ENCODE measurements at regions not wholly inside any gene's neighbourhood (a gene's known extent, or its start where the extent isn't known, plus 50 kb on each side); places are given as distances from the start of the nearest gene placed in this dataset.

DNA sequence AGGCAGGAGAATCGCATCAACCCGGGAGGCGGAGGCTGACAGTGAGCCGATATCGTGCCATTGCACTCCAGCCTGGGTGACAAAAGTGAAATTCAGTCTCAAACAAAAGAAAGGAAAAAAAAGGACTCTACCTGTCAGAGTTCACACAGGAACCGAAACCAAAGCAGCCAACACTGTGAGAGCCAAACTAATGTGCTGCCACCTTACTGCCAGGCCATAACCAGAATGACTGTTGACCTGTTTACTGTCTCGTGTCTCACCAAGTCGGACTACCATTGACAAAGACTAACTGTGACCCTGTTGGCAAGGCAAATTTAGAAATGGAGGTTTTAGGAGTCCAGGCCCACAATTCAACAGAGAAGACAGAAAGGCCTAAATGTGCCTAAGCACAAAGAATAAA is 112.4 kb downstream of the ANXA2R start:
- H3K4me3 ChIP-seq (ENCODE audit: low read length): no peak overlapping the region
- TF ChIP-seq, protein P1, sequence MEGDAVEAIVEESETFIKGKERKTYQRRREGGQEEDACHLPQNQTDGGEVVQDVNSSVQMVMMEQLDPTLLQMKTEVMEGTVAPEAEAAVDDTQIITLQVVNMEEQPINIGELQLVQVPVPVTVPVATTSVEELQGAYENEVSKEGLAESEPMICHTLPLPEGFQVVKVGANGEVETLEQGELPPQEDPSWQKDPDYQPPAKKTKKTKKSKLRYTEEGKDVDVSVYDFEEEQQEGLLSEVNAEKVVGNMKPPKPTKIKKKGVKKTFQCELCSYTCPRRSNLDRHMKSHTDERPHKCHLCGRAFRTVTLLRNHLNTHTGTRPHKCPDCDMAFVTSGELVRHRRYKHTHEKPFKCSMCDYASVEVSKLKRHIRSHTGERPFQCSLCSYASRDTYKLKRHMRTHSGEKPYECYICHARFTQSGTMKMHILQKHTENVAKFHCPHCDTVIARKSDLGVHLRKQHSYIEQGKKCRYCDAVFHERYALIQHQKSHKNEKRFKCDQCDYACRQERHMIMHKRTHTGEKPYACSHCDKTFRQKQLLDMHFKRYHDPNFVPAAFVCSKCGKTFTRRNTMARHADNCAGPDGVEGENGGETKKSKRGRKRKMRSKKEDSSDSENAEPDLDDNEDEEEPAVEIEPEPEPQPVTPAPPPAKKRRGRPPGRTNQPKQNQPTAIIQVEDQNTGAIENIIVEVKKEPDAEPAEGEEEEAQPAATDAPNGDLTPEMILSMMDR (conservative IDR thresholded peaks at IDR 0.05; ENCODE audit: low read depth, low read length): no peak
- no peak for DNase-seq (ENCODE audit: low read depth)

DNA sequence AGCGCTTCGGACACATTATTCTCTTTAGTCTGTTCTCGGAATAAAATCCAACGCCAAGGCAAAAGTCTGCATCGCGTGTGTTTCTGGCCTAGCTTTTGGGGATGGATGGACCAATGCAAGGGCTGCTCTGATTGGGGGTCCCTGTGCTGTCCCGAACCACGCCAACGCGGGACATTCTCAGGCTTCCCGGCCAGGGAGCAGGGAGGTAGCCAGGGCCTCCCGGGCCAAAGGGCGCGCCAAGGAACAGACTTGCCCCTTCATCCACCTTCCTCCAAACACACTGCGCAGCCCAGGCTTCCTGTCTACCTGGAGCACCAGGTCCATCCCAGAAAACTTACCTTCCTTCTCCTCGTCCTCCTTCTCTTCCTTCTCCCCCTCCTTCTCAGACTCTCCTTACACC is 113.0 kb upstream of the SELENOP start:
- TF ChIP-seq, protein P1 (conservative IDR thresholded peaks at IDR 0.05; ENCODE audit: low read depth, low read length): no peak
- H3K4me3 ChIP-seq (ENCODE audit: low read length): no peak overlapping the region
- no peak for DNase-seq (ENCODE audit: low read depth)

DNA sequence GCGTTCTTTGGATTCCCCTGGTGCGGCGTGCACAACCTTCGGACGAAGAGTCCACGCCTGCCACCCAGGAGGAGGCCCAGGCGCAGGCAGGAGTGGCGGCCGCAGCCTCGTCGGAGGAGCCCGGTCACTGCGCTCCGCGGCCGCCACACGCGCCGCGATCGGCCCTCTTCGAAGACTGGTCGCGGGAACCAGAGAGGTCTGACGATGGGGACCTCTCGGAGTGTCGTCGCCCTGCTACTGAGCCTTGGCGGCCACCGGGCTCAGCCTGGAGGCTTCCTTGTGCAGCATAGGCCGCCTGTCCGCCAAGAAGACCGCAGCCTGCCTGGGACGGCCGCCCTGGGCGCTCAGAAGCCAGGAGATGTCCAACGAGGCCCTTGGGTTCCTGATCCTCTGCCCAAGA is 112.5 kb upstream of the SELENOP start:
- DNase-seq (ENCODE audit: low read depth): no peak
- H3K4me3 ChIP-seq (ENCODE audit: low read length): no peak overlapping the region
- TF ChIP-seq, protein P1 (conservative IDR thresholded peaks at IDR 0.05; ENCODE audit: low read depth, low read length): no peak

DNA sequence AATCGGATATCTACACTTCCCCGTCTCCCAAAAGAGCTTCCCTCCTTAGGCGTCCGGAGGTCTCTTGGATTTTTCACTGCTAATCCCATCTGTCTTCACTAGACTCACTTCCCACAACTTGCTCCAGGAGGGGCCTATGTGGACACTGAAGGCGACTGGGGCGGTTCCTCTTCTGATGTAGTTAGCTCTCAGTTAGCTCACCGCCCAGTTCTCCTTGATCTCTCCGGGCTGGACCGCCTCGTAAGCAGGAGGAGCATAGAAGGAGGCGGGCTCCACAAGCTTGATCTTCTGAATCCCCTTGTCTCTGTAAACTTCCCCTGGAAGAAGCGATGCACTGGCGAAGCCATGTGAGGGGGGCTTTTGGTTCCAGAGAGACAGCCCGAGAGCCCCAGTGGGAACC is 112.0 kb upstream of the SELENOP start:
- TF ChIP-seq, protein P1 (conservative IDR thresholded peaks at IDR 0.05; ENCODE audit: low read depth, low read length): no peak
- no peak for DNase-seq (ENCODE audit: low read depth)
- H3K4me3 ChIP-seq (ENCODE audit: low read length): no peak overlapping the region

DNA sequence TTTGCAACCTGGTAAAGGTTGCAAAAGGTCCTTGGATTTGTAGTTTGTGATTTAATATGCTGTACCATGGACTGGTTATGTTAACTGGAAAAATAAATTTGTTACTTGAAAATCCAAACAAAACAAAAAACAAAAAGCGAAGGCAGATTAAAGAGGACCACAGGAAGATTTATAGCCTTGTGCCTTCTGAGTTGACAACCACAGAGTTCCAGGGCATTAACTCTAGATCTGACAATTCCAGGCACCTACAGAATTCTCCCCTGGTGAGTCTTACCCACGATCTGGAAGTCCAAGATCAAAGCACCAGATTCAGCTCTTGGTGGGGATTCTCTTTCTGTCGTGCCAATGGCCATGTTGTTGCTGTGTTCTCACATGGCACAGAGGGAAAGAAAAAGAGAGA is 107.9 kb upstream of the SELENOP start:
- TF ChIP-seq, protein P1 (conservative IDR thresholded peaks at IDR 0.05; ENCODE audit: low read depth, low read length): no peak
- DNase-seq (ENCODE audit: low read depth): no peak
- H3K4me3 ChIP-seq (ENCODE audit: low read length): no peak overlapping the region

DNA sequence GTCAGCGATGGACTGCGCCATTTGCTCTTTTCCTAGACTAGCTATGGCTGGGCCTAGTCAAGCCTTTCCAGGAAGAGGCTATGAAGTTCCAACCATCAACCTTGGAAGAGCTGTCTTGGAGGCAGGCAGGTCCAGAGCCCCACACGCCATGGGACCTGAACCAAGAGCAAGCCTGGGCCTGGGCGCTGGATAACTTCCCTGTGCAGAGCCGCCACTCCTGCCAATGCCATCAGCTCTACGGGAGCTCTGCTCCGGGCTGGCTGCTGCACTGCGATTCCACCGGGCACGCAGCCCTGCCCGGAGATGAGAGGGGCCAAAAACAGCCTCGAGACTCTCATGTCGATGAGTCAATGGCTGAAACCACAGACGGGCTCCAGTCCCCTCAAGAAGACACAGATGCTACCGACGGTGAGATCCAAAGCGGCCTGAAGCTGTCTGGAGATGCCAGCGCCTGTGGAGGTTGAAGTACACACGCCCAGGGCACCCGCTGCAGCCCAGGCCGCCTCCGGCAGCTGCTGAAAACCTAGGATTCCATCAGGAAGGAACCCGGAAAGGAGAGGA is 103.7 kb upstream of the SELENOP start:
- TF ChIP-seq, protein P1 (conservative IDR thresholded peaks at IDR 0.05; ENCODE audit: low read depth, low read length): no peak
- H3K4me3 ChIP-seq (ENCODE audit: low read length): no peak overlapping the region
- no peak for DNase-seq (ENCODE audit: low read depth)

DNA sequence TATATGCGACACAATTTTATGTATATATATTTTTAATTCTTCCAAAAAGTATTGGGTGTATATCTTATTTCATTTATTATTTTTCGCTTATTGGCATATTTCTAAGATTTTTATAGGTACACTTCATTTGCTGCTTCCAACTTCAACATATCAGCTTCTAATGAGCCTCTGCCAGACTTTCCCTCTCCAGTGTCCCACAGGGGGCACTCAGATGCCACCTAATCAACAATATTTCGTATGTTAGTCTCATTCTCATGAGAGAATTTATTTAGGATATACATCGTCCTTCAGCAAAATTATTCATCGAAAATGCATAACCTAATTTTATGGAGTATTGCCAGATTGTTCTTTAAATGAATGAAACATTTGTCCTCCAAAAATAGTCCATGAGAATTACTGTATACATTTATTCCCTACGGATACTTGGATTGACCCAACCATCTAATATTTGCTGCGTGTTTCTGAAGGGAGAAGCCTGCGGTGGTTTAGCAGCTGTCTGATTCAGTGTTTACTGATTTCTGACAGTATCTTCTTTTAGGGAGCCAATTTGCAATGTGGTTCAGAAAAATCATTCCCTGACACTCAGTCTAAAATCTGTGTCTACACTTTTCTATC is 100.6 kb upstream of the SELENOP start:
- TF ChIP-seq, protein P1 (conservative IDR thresholded peaks at IDR 0.05; ENCODE audit: low read depth, low read length): peak; percentile 59
- DNase-seq (ENCODE audit: low read depth): no peak
- no peak overlapping the region for H3K4me3 ChIP-seq (ENCODE audit: low read length)
